ENCODE measurements at regions not wholly inside any gene's neighbourhood (a gene's known extent, or its start where the extent isn't known, plus 50 kb on each side); places are given as distances from the start of the nearest gene placed in this dataset.
"Not testable (repeated sequence)": the region's sequence is repeated elsewhere in the genome, so short reads cannot be mapped to it uniquely, and the experiment has no call there.

GRCh38 chr12:5170844-5171243 lies 127.2 kb downstream of the KCNA5 start:
- H3K9me3 ChIP-seq (ENCODE audit: low read depth): no peaks in the 10 kb centered on the region
- no peaks in the 10 kb centered on the region for H3K27me3 ChIP-seq
- no peak for DNase-seq (ENCODE audit: low spot score)
- no peak overlapping the region for H3K27ac ChIP-seq
- H4K20me1 ChIP-seq (ENCODE audit: insufficient read depth, poor library complexity, severe bottlenecking): no peaks in the 10 kb centered on the region
- no peak overlapping the region for H3K4me2 ChIP-seq
- H3K4me1 ChIP-seq (ENCODE audit: insufficient read depth): no peaks in the 10 kb centered on the region
- WGBS (ENCODE audit: low lambda C conversion rate, missing lambda C conversion rate): 67% methylated on average over 5 of the region's 5 CpGs
- no peaks in the 10 kb centered on the region for H3K79me2 ChIP-seq
- no peak overlapping the region for H2AFZ ChIP-seq
- H3K36me3 ChIP-seq (replicated peaks; ENCODE audit: insufficient read depth, low read depth): no peaks in the 10 kb centered on the region
- TF ChIP-seq EZH2 (IDR thresholded peaks at IDR 0.05; ENCODE audit: borderline replicate concordance) (no peak), EZH2phosphoT487 (IDR thresholded peaks at IDR 0.05; ENCODE audit: low read depth, severe bottlenecking, unreplicated experiment) (no peak), CTCF (IDR thresholded peaks at IDR 0.05; ENCODE audit: poor library complexity) (no peak)
- H3K9me2 ChIP-seq (replicated peaks; ENCODE audit: insufficient read depth): no peaks in the 10 kb centered on the region
- H3K4me3 ChIP-seq: no peak overlapping the region

- H4K20me1 ChIP-seq (ENCODE audit: insufficient read depth, poor library complexity, severe bottlenecking): no peaks in the 10 kb centered on the region
- no peak overlapping the region for H3K4me3 ChIP-seq
- no peaks in the 10 kb centered on the region for H3K36me3 ChIP-seq (replicated peaks; ENCODE audit: insufficient read depth, low read depth)
- DNase-seq (ENCODE audit: low spot score): peak; percentile 71
- peak; percentile 80 for TF ChIP-seq CTCF (IDR thresholded peaks at IDR 0.05; ENCODE audit: poor library complexity)
- TF ChIP-seq EZH2phosphoT487 (IDR thresholded peaks at IDR 0.05; ENCODE audit: low read depth, severe bottlenecking, unreplicated experiment): no peak
- H3K79me2 ChIP-seq: no peaks in the 10 kb centered on the region
- 25% methylated on average over 5 of the region's 5 CpGs for WGBS (ENCODE audit: low lambda C conversion rate, missing lambda C conversion rate)
- no peak overlapping the region for H3K27ac ChIP-seq
- H3K9me3 ChIP-seq (ENCODE audit: low read depth): no peaks in the 10 kb centered on the region
- no peaks in the 10 kb centered on the region for H3K27me3 ChIP-seq
- no peak overlapping the region for H2AFZ ChIP-seq
- no peak overlapping the region for H3K4me2 ChIP-seq
- no peaks in the 10 kb centered on the region for H3K9me2 ChIP-seq (replicated peaks; ENCODE audit: insufficient read depth)
- H3K4me1 ChIP-seq (ENCODE audit: insufficient read depth): no peaks in the 10 kb centered on the region
Measured at GRCh38 chr12:5171701-5172100, 128.0 kb downstream of the KCNA5 start.

DNA sequence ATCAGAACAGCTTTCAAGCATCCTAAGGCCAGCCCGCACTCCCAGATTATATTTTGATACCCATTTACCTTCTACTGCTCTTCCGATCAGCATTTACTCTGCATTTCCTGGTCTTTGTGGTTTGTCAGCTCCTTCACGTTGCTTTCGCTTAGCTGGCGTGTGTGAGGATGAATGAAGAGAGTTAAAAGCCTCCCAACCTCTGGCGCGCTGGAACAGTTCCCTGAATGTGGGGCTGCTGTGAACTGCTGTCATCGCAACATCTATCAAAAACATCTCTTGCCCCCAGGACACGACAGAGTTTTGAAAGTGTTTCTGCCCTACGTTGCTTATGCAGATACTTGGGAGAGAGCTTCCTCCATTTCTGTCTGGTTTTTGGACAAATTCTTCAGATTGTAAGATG lies 129.2 kb downstream of the KCNA5 start:
- no peak overlapping the region for H3K4me3 ChIP-seq
- H3K9me3 ChIP-seq (ENCODE audit: low read depth): no peaks in the 10 kb centered on the region
- no peaks in the 10 kb centered on the region for H3K79me2 ChIP-seq
- H4K20me1 ChIP-seq (ENCODE audit: insufficient read depth, poor library complexity, severe bottlenecking): no peaks in the 10 kb centered on the region
- no peak for DNase-seq (ENCODE audit: low spot score)
- 76% methylated on average over 10 of the region's 10 CpGs for WGBS (ENCODE audit: low lambda C conversion rate, missing lambda C conversion rate)
- H3K27me3 ChIP-seq: no peaks in the 10 kb centered on the region
- TF ChIP-seq EZH2phosphoT487 (IDR thresholded peaks at IDR 0.05; ENCODE audit: low read depth, severe bottlenecking, unreplicated experiment) (no peak), EZH2 (IDR thresholded peaks at IDR 0.05; ENCODE audit: borderline replicate concordance) (no peak), CTCF (IDR thresholded peaks at IDR 0.05; ENCODE audit: poor library complexity) (no peak)
- H2AFZ ChIP-seq: no peak overlapping the region
- no peaks in the 10 kb centered on the region for H3K4me1 ChIP-seq (ENCODE audit: insufficient read depth)
- H3K27ac ChIP-seq: no peak overlapping the region
- no peaks in the 10 kb centered on the region for H3K9me2 ChIP-seq (replicated peaks; ENCODE audit: insufficient read depth)
- H3K36me3 ChIP-seq (replicated peaks; ENCODE audit: insufficient read depth, low read depth): no peaks in the 10 kb centered on the region
- no peak overlapping the region for H3K4me2 ChIP-seq

- no peaks in the 10 kb centered on the region for H3K36me3 ChIP-seq (replicated peaks; ENCODE audit: insufficient read depth, low read depth)
- H3K9me3 ChIP-seq (ENCODE audit: low read depth): no peaks in the 10 kb centered on the region
- TF ChIP-seq EZH2phosphoT487 (IDR thresholded peaks at IDR 0.05; ENCODE audit: low read depth, severe bottlenecking, unreplicated experiment) (no peak), EZH2 (IDR thresholded peaks at IDR 0.05; ENCODE audit: borderline replicate concordance) (no peak), CTCF (IDR thresholded peaks at IDR 0.05; ENCODE audit: poor library complexity) (no peak)
- no peak overlapping the region for H3K4me2 ChIP-seq
- H3K27me3 ChIP-seq: no peaks in the 10 kb centered on the region
- H2AFZ ChIP-seq: no peak overlapping the region
- H4K20me1 ChIP-seq (ENCODE audit: insufficient read depth, poor library complexity, severe bottlenecking): no peaks in the 10 kb centered on the region
- no peaks in the 10 kb centered on the region for H3K79me2 ChIP-seq
- 91% methylated on average over 10 of the region's 10 CpGs for WGBS (ENCODE audit: low lambda C conversion rate, missing lambda C conversion rate)
- no peaks in the 10 kb centered on the region for H3K9me2 ChIP-seq (replicated peaks; ENCODE audit: insufficient read depth)
- no peak overlapping the region for H3K4me3 ChIP-seq
- H3K4me1 ChIP-seq (ENCODE audit: insufficient read depth): no peaks in the 10 kb centered on the region
- no peak for DNase-seq (ENCODE audit: low spot score)
- H3K27ac ChIP-seq: no peak overlapping the region
Measured at GRCh38 chr12:5173511-5174011, 129.9 kb downstream of the KCNA5 start.

DNA sequence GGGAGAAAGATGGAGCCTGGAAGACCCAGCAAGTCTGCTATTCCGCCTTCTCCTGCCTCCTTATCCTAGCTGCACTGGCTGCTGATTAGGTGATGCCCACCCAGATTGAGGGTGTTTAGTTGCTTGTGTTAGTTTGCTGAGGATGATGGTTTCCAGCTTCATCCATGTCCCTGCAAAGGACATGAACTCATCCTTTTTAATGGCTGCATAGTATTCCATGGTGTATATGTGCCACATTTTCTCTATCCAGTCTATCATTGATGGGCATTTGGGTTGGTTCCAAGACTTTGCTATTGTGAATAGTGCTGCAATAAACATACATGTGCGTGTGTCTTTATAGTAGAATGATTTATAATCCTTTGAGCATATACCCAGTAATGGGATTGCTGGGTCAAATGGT lies 131.7 kb downstream of the KCNA5 start:
- H3K4me3 ChIP-seq; H3K9me3 ChIP-seq (ENCODE audit: low read depth); H3K79me2 ChIP-seq; H3K4me2 ChIP-seq; H3K9me2 ChIP-seq (replicated peaks; ENCODE audit: insufficient read depth); H3K4me1 ChIP-seq (ENCODE audit: insufficient read depth); DNase-seq (ENCODE audit: low spot score); H3K27ac ChIP-seq; H4K20me1 ChIP-seq (ENCODE audit: insufficient read depth, poor library complexity, severe bottlenecking); H3K36me3 ChIP-seq (replicated peaks; ENCODE audit: insufficient read depth, low read depth); H3K27me3 ChIP-seq; H2AFZ ChIP-seq: not testable (repeated sequence)
- WGBS (ENCODE audit: low lambda C conversion rate, missing lambda C conversion rate): 97% methylated on average over 2 of the region's 2 CpGs
